Activated CD4-positive, alpha-beta T cell treated with anti-CD3 and anti-CD28 coated beads for 36 hours (primary cell): ENCODE measurements at regions not wholly inside any gene's neighbourhood (a gene's known extent, or its start where the extent isn't known, plus 50 kb on each side); places are given as distances from the start of the nearest gene placed in this dataset.
"Not testable (repeated sequence)": the region's sequence is repeated elsewhere in the genome, so short reads cannot be mapped to it uniquely, and the experiment has no call there.

Experiments
- ATAC-seq: fragments of 200-7000 bp; cut with Tn5 transposase; one replicate; pipeline ENCODE4 v1.10.0; 2021; ENCODE audit warnings: mild to moderate bottlenecking, moderate library complexity
- CTCF ChIA-PET: fragments of 350-600 bp; sonication (Branson Sonifier 250); formaldehyde crosslinking; loops from one replicate; lab custom pipeline; 2021; ENCODE audit warnings: antibody characterized with exemption; lab: Charles Lee
- POLR2A ChIA-PET: fragments of 350-600 bp; sonication (Branson Sonifier 250); formaldehyde crosslinking; loops from one replicate; lab custom pipeline; 2021; ENCODE audit warnings: antibody characterized with exemption, inconsistent platforms; lab: Charles Lee
- DNase-seq: peaks from one replicate; pipeline ENCODE4 v3.0.0-alpha.2; 2020
- H3K27ac Mint-ChIP-seq: one replicate; pipeline ENCODE4 v1.8.0; 2021; ENCODE audit warnings: mixed read lengths
- H3K27me3 Mint-ChIP-seq: one replicate; pipeline ENCODE4 v1.8.0; 2021; ENCODE audit warnings: mixed read lengths
- H3K36me3 Mint-ChIP-seq: one replicate; pipeline ENCODE4 v1.8.0; 2021; ENCODE audit warnings: low read depth, mixed read lengths
- H3K4me1 Mint-ChIP-seq: one replicate; pipeline ENCODE4 v1.8.0; 2021; ENCODE audit warnings: mixed read lengths
- H3K4me3 Mint-ChIP-seq: one replicate; pipeline ENCODE4 v1.8.0; 2021; ENCODE audit warnings: mild to moderate bottlenecking, moderate library complexity, mixed read lengths
- H3K9me3 Mint-ChIP-seq: one replicate; pipeline ENCODE4 v1.8.0; 2021; ENCODE audit warnings: low read depth, mixed read lengths
- intact Hi-C, 2 experiments: fragments of 100-400 bp; cut with DNase I in 1 of 2; cut with micrococcal nuclease in 1 of 2; formaldehyde crosslinking; loops; one replicate each; pipeline versions ENCODE4 v1.14.2 to v1.15.1; 2022 to 2024; cut with DNase I, micrococcal nuclease

GRCh38 chr4:59685626-59686025 is 1514.5 kb upstream of the ADGRL3 start:
- Mint-ChIP-seq H3K36me3 (no peaks in the 10 kb centered on the region), H3K27me3 (no peaks in the 10 kb centered on the region), H3K4me3 (no peak overlapping the region), H3K9me3 (peaks cover 1% of the 10 kb centered on the region), H3K4me1 (no peaks in the 10 kb centered on the region), H3K27ac (no peak overlapping the region)
- POLR2A ChIA-PET: no interaction called here
- no peak for DNase-seq
- intact Hi-C loops: no loop called here
- CTCF ChIA-PET: no interaction called here
- no peak for ATAC-seq

GRCh38 chr4:59689149-59689548 is 1511.0 kb upstream of the ADGRL3 start:
- intact Hi-C loops: no loop called here

GRCh38 chr4:59695355-59696053 is 1504.6 kb upstream of the ADGRL3 start:
- intact Hi-C loops: no loop called here
- no peak for DNase-seq
- POLR2A ChIA-PET: no interaction called here
- ATAC-seq: no peak
- Mint-ChIP-seq H3K9me3 (no peaks in the 10 kb centered on the region), H3K4me3 (no peak overlapping the region), H3K27ac (no peak overlapping the region), H3K36me3 (no peaks in the 10 kb centered on the region), H3K4me1 (no peaks in the 10 kb centered on the region), H3K27me3 (no peaks in the 10 kb centered on the region)
- CTCF ChIA-PET: no interaction called here

More at GRCh38 chr4:59689149-59689548, 1511.0 kb upstream of the ADGRL3 start:
- Mint-ChIP-seq H3K27me3 (no peaks in the 10 kb centered on the region), H3K4me3 (no peak overlapping the region), H3K9me3 (peaks cover 1% of the 10 kb centered on the region), H3K27ac (no peak overlapping the region), H3K36me3 (no peaks in the 10 kb centered on the region), H3K4me1 (no peaks in the 10 kb centered on the region)
- POLR2A ChIA-PET: no interaction called here
- ATAC-seq (no peak), DNase-seq (no peak)
- CTCF ChIA-PET: no interaction called here

- DNase-seq (no peak), ATAC-seq (no peak)
- Mint-ChIP-seq H3K27me3 (no peaks in the 10 kb centered on the region), H3K4me3 (no peak overlapping the region), H3K9me3 (no peaks in the 10 kb centered on the region), H3K27ac (no peak overlapping the region), H3K36me3 (no peaks in the 10 kb centered on the region), H3K4me1 (no peaks in the 10 kb centered on the region)
- ChIA-PET CTCF (no interaction called here), POLR2A (no interaction called here)
- intact Hi-C loops: no loop called here
Measured at GRCh38 chr4:59698041-59698440, 1502.1 kb upstream of the ADGRL3 start.

GRCh38 chr4:59700651-59701050 is 1499.5 kb upstream of the ADGRL3 start:
- ATAC-seq (no peak), DNase-seq (no peak)
- H3K27ac Mint-ChIP-seq: no peak overlapping the region
- intact Hi-C loops: no loop called here
- ChIA-PET POLR2A (no interaction called here), CTCF (no interaction called here)
- no peaks in the 10 kb centered on the region for H3K9me3 Mint-ChIP-seq
- no peaks in the 10 kb centered on the region for H3K27me3 Mint-ChIP-seq
- H3K36me3 Mint-ChIP-seq: no peaks in the 10 kb centered on the region
- no peak overlapping the region for H3K4me3 Mint-ChIP-seq
- H3K4me1 Mint-ChIP-seq: no peaks in the 10 kb centered on the region

- intact Hi-C loops: no loop called here
- POLR2A ChIA-PET: no interaction called here
- Mint-ChIP-seq H3K36me3 (no peaks in the 10 kb centered on the region), H3K27ac (no peak overlapping the region), H3K4me1 (no peaks in the 10 kb centered on the region), H3K4me3 (no peak overlapping the region), H3K27me3 (no peaks in the 10 kb centered on the region), H3K9me3 (no peaks in the 10 kb centered on the region)
- CTCF ChIA-PET: no interaction called here
- ATAC-seq: no peak
- no peak for DNase-seq
Measured at GRCh38 chr4:59704616-59705015, 1495.5 kb upstream of the ADGRL3 start.

GRCh38 chr4:59712470-59712869 is 1487.7 kb upstream of the ADGRL3 start:
- ATAC-seq: no peak
- Mint-ChIP-seq H3K9me3 (peaks cover 3% of the 10 kb centered on the region), H3K27ac (no peak overlapping the region), H3K36me3 (no peaks in the 10 kb centered on the region), H3K27me3 (no peaks in the 10 kb centered on the region), H3K4me3 (no peak overlapping the region), H3K4me1 (no peaks in the 10 kb centered on the region)
- ChIA-PET POLR2A (no interaction called here), CTCF (interaction anchor here (0.7 kb wide), 1 partner anchor 9 kb away, joined by 3 read pairs; no protein-coding TSS in a partner anchor)
- intact Hi-C loops: no loop called here
- no peak for DNase-seq

- H3K36me3 Mint-ChIP-seq, DNase-seq, CTCF ChIA-PET, H3K27ac Mint-ChIP-seq, intact Hi-C loops, ATAC-seq, H3K4me1 Mint-ChIP-seq, H3K27me3 Mint-ChIP-seq, H3K9me3 Mint-ChIP-seq, POLR2A ChIA-PET, H3K4me3 Mint-ChIP-seq: not testable (repeated sequence)
Measured at GRCh38 chr4:59724286-59724685, 1475.8 kb upstream of the ADGRL3 start.

- no peaks in the 10 kb centered on the region for H3K27me3 Mint-ChIP-seq
- no peaks in the 10 kb centered on the region for H3K4me1 Mint-ChIP-seq
- no peak overlapping the region for H3K27ac Mint-ChIP-seq
- ChIA-PET POLR2A (no interaction called here), CTCF (no interaction called here)
- no peak for DNase-seq
- ATAC-seq: no peak
- H3K9me3 Mint-ChIP-seq: peaks cover 7% of the 10 kb centered on the region
- H3K36me3 Mint-ChIP-seq: no peaks in the 10 kb centered on the region
- H3K4me3 Mint-ChIP-seq: no peak overlapping the region
- intact Hi-C loops: no loop called here
Measured at GRCh38 chr4:59727745-59728144, 1472.4 kb upstream of the ADGRL3 start.

GRCh38 chr4:59728496-59728895 is 1471.6 kb upstream of the ADGRL3 start:
- H3K36me3 Mint-ChIP-seq: no peaks in the 10 kb centered on the region
- no peak overlapping the region for H3K27ac Mint-ChIP-seq
- no peak for ATAC-seq
- no peaks in the 10 kb centered on the region for H3K27me3 Mint-ChIP-seq
- H3K9me3 Mint-ChIP-seq: peaks cover 7% of the 10 kb centered on the region
- no peaks in the 10 kb centered on the region for H3K4me1 Mint-ChIP-seq
- no peak for DNase-seq
- POLR2A ChIA-PET: no interaction called here
- no peak overlapping the region for H3K4me3 Mint-ChIP-seq
- intact Hi-C loops: no loop called here
- CTCF ChIA-PET: no interaction called here

GRCh38 chr4:59729321-59729720 is 1470.8 kb upstream of the ADGRL3 start:
- CTCF ChIA-PET: no interaction called here
- POLR2A ChIA-PET: no interaction called here
- Mint-ChIP-seq H3K27me3 (no peaks in the 10 kb centered on the region), H3K4me3 (no peak overlapping the region), H3K4me1 (no peaks in the 10 kb centered on the region), H3K27ac (no peak overlapping the region), H3K9me3 (peaks cover 7% of the 10 kb centered on the region), H3K36me3 (no peaks in the 10 kb centered on the region)
- no peak for ATAC-seq
- intact Hi-C loops: no loop called here
- DNase-seq: no peak

- no peaks in the 10 kb centered on the region for H3K27me3 Mint-ChIP-seq
- no peak overlapping the region for H3K27ac Mint-ChIP-seq
- H3K4me3 Mint-ChIP-seq: no peak overlapping the region
- DNase-seq (no peak), ATAC-seq (no peak)
- ChIA-PET POLR2A (no interaction called here), CTCF (no interaction called here)
- intact Hi-C loops: no loop called here
- no peaks in the 10 kb centered on the region for H3K4me1 Mint-ChIP-seq
- no peaks in the 10 kb centered on the region for H3K36me3 Mint-ChIP-seq
- peaks cover 3% of the 10 kb centered on the region for H3K9me3 Mint-ChIP-seq
Measured at GRCh38 chr4:59748433-59748832, 1451.7 kb upstream of the ADGRL3 start.
